IMR-90 (cell line): ENCODE measurements at regions not wholly inside any gene's neighbourhood (a gene's known extent, or its start where the extent isn't known, plus 50 kb on each side); places are given as distances from the start of the nearest gene placed in this dataset.

Experiments
- ATAC-seq: fragments of 200-7000 bp; cut with Tn5 transposase; 2 replicates; pipeline ENCODE4 v1.9.1; 2020; ENCODE audit warnings: low read depth, mild to moderate bottlenecking, moderate library complexity
- BruUV-seq: library from RNA; stranded (reverse); fragments of 400-500 nt; replicated peaks from 2 replicates; lab custom pipeline; 2021; lab: Mats Ljungman, UMichigan
- CTCF ChIA-PET: fragments of 300-600 bp; formaldehyde crosslinking; extraction: SDS; loops from one replicate; lab custom pipeline; 2021; ENCODE audit warnings: antibody characterized with exemption; lab: Yijun Ruan, JAX
- POLR2A ChIA-PET: fragments of 300-600 bp; sonication (Branson Sonifier 250); formaldehyde crosslinking; loops from one replicate; lab custom pipeline; 2022; ENCODE audit warnings: antibody characterized with exemption; ENCODE audit not compliant: unreplicated experiment; lab: Charles Lee
- DNase-seq: peaks from one replicate; pipeline ENCODE4 v3.0.0; 2013
- H2AFZ ChIP-seq: replicated peaks from 2 replicates; pipeline ENCODE3; 2013; ENCODE audit warnings: low read length, mild to moderate bottlenecking; ENCODE audit not compliant: poor library complexity
- H2AK5ac ChIP-seq: 2 replicates; pipeline ENCODE4 v1.6.1; 2013; ENCODE audit warnings: low read depth, low read length, inconsistent platforms
- H2AK9ac ChIP-seq: replicated peaks from 2 replicates; pipeline ENCODE3; 2013; ENCODE audit warnings: mild to moderate bottlenecking, low read depth, low read length, moderate library complexity; ENCODE audit not compliant: poor library complexity
- H2BK120ac ChIP-seq: 2 replicates; pipeline ENCODE4 v1.6.1; 2013; ENCODE audit warnings: low read depth, low read length, inconsistent platforms
- H2BK15ac ChIP-seq: 3 replicates; pipeline ENCODE4 v1.6.1; 2013; ENCODE audit warnings: low read depth, low read length, inconsistent platforms
- H2BK20ac ChIP-seq: 2 replicates; pipeline ENCODE4 v1.6.1; 2013; ENCODE audit warnings: low read depth, mild to moderate bottlenecking, inconsistent platforms, low read length, moderate library complexity
- H2BK5ac ChIP-seq: 2 replicates; pipeline ENCODE4 v1.6.1; 2013; ENCODE audit warnings: mild to moderate bottlenecking, low read depth, low read length, inconsistent platforms; ENCODE audit not compliant: poor library complexity, severe bottlenecking
- H3K14ac ChIP-seq: replicated peaks from 2 replicates; pipeline ENCODE4 v1.6.1; 2013; ENCODE audit warnings: low read depth, low read length, inconsistent platforms
- H3K18ac ChIP-seq: 2 replicates; pipeline ENCODE4 v1.6.1; 2013; ENCODE audit warnings: low read depth, low read length, control low read depth
- H3K23ac ChIP-seq: 2 replicates; pipeline ENCODE4 v1.6.1; 2013; ENCODE audit warnings: low read depth, low read length, inconsistent platforms
- H3K27ac ChIP-seq: 2 replicates; pipeline ENCODE4 v1.5.1; 2013; ENCODE audit warnings: mild to moderate bottlenecking, control low read depth, low read length; ENCODE audit not compliant: insufficient read depth
- H3K27me3 ChIP-seq: 2 replicates; pipeline ENCODE4 v1.6.1; 2013; ENCODE audit warnings: low read length; ENCODE audit not compliant: control insufficient read depth, insufficient read depth
- H3K36me3 ChIP-seq: 2 replicates; pipeline ENCODE4 v1.6.1; 2013; ENCODE audit warnings: low read length, mixed read lengths; ENCODE audit not compliant: control insufficient read depth, insufficient read depth
- H3K4ac ChIP-seq: 2 replicates; pipeline ENCODE4 v1.6.1; 2013; ENCODE audit warnings: low read depth, low read length, inconsistent platforms
- H3K4me1 ChIP-seq: 2 replicates; pipeline ENCODE4 v1.6.1; 2013; ENCODE audit warnings: low read length, mixed read lengths; ENCODE audit not compliant: control insufficient read depth, insufficient read depth
- H3K4me2 ChIP-seq: 2 replicates; pipeline ENCODE4 v1.6.1; 2013; ENCODE audit warnings: low read depth, mild to moderate bottlenecking, control low read depth, low read length, moderate library complexity
- H3K4me3 ChIP-seq: 2 replicates; pipeline ENCODE4 v1.5.1; 2013; ENCODE audit warnings: low read depth, mild to moderate bottlenecking, control low read depth, low read length, moderate library complexity; ENCODE audit not compliant: insufficient read depth
- H3K56ac ChIP-seq: 2 replicates; pipeline ENCODE4 v1.6.1; 2013; ENCODE audit warnings: low read length, inconsistent platforms; ENCODE audit not compliant: insufficient read depth; ENCODE audit errors: extremely low read depth
- H3K79me1 ChIP-seq, 2 experiments: 2 replicates each; pipeline ENCODE4 v1.6.1; 2013; ENCODE audit warnings: low read length in 2 of 2, inconsistent platforms in 1 of 2, low read depth in 1 of 2
- H3K9ac ChIP-seq: 2 replicates; pipeline ENCODE4 v1.6.1; 2013; ENCODE audit warnings: low read depth, low read length, control low read depth
- H3K9me1 ChIP-seq: 2 replicates; pipeline ENCODE4 v1.6.1; 2013; ENCODE audit warnings: low read length, inconsistent platforms; ENCODE audit not compliant: insufficient read depth
- H3K9me3 ChIP-seq: 2 replicates; pipeline ENCODE4 v1.6.1; 2013; ENCODE audit warnings: low read length; ENCODE audit not compliant: control insufficient read depth, insufficient read depth
- H4K20me1 ChIP-seq: 2 replicates; pipeline ENCODE4 v1.6.1; 2013; ENCODE audit warnings: low read length, inconsistent platforms; ENCODE audit not compliant: insufficient read depth
- H4K5ac ChIP-seq: 2 replicates; pipeline ENCODE4 v1.6.1; 2013; ENCODE audit warnings: mild to moderate bottlenecking, low read depth, low read length, control low read depth
- H4K8ac ChIP-seq, 2 experiments: 2 replicates each; pipeline ENCODE4 v1.6.1; 2013; ENCODE audit warnings: low read depth in 2 of 2, low read length in 2 of 2, control low read depth in 1 of 2, inconsistent platforms in 1 of 2
- H4K91ac ChIP-seq: 2 replicates; pipeline ENCODE4 v1.6.1; 2013; ENCODE audit warnings: low read depth, low read length, inconsistent platforms; ENCODE audit not compliant: insufficient read depth
- CHD1 ChIP-seq: IDR thresholded peaks from 2 replicates; pipeline ENCODE4 v1.6.1; 2012; ENCODE audit warnings: low read depth, low read length, improper control_type of control experiment
- FOS ChIP-seq: fragments of 150-350 bp; IDR thresholded peaks from 2 replicates; pipeline ENCODE4 v1.6.1; 2016; ENCODE audit warnings: low read depth, low read length
- MAFK ChIP-seq: IDR thresholded peaks from 2 replicates; pipeline ENCODE4 v1.6.1; 2012; ENCODE audit warnings: low read depth, low read length, improper control_type of control experiment
- MAZ ChIP-seq: IDR thresholded peaks from 2 replicates; pipeline ENCODE4 v1.6.1; 2012; ENCODE audit warnings: low read depth, mild to moderate bottlenecking, low read length, improper control_type of control experiment, moderate library complexity, borderline replicate concordance
- MXI1 ChIP-seq: IDR thresholded peaks from 2 replicates; pipeline ENCODE4 v1.6.1; 2012; ENCODE audit warnings: low read depth, mild to moderate bottlenecking, low read length, moderate library complexity, borderline replicate concordance
- RAD21 ChIP-seq: IDR thresholded peaks from 2 replicates; pipeline ENCODE4 v1.6.1; 2012; ENCODE audit warnings: low read length, improper control_type of control experiment
- RCOR1 ChIP-seq: IDR thresholded peaks from 2 replicates; pipeline ENCODE4 v1.6.1; 2012; ENCODE audit warnings: mild to moderate bottlenecking, low read length, improper control_type of control experiment; ENCODE audit not compliant: insufficient replicate concordance
- SMC3 ChIP-seq: fragments of 150-350 bp; IDR thresholded peaks from 2 replicates; pipeline ENCODE4 v1.6.1; 2016; ENCODE audit warnings: low read depth, mild to moderate bottlenecking, antibody characterized with exemption, low read length, moderate library complexity
- USF2 ChIP-seq: fragments of 150-350 bp; IDR thresholded peaks from 2 replicates; pipeline ENCODE4 v1.6.1; 2017; ENCODE audit warnings: mild to moderate bottlenecking, antibody characterized with exemption, low read length, low read depth
- WGBS, 2 experiments: methylation state at CpG; one replicate each; pipeline versions ENCODE4 v1.1.5 to v1.1.7; 2013; ENCODE audit warnings: missing lambda C conversion rate in 2 of 2; ENCODE audit not compliant: insufficient read length in 1 of 2; ENCODE audit errors: extremely low coverage in 2 of 2; 5-methylcytosine and 5-hydroxymethylcytosine counted together
- dilution Hi-C: fragments of 300-500 bp; cut with HindIII; formaldehyde crosslinking; loops from one replicate; pipeline ENCODE4 v1.14.3; 2018; ENCODE audit warnings: low sequenced_read_pairs; ENCODE audit not compliant: unreplicated experiment
- in situ Hi-C: fragments of 300-500 bp; cut with MboI; formaldehyde crosslinking; loops from 3 replicates; pipeline ENCODE4 v1.14.3; 2019; ENCODE audit warnings: low sequenced_read_pairs, inconsistent platforms, mixed read lengths
- intact Hi-C: fragments of 100-400 bp; cut with micrococcal nuclease; formaldehyde crosslinking; loops from 2 replicates; pipeline ENCODE4 v1.10.0; 2022
- TF ChIP-seq, protein P1 (sequence below): conservative IDR thresholded peaks from 2 replicates; pipeline ENCODE4 v1.5.1; 2012; ENCODE audit warnings: mild to moderate bottlenecking, low read depth, low read length, improper control_type of control experiment
- TF ChIP-seq, protein P2 (sequence below): fragments of 150-350 bp; IDR thresholded peaks from 2 replicates; pipeline ENCODE4 v1.6.1; 2016; ENCODE audit warnings: low read depth, mild to moderate bottlenecking, low read length, moderate library complexity, borderline replicate concordance

GRCh38 chr5:6236858-6237481, 141.4 kb downstream of the MED10 start:
- Histone ChIP-seq H3K9ac (no peak overlapping the region), H3K9me1 (no peaks in the 10 kb centered on the region), H2BK15ac (no peak overlapping the region), H3K4me2 (no peak overlapping the region), H2AFZ (no peak overlapping the region), H4K8ac (no peak overlapping the region), H2AK5ac (no peak overlapping the region), H3K18ac (no peak overlapping the region), H3K4me1 (no peaks in the 10 kb centered on the region), H4K5ac (no peak overlapping the region), H3K27me3 (no peaks in the 10 kb centered on the region), H3K9me3 (peaks cover 13% of the 10 kb centered on the region), H3K27ac (no peak overlapping the region), H3K14ac (no peak overlapping the region), H3K79me1 (no peaks in the 10 kb centered on the region), H3K4ac (no peak overlapping the region), H3K56ac (no peak overlapping the region), H4K91ac (no peak overlapping the region), H3K23ac (no peak overlapping the region), H4K20me1 (no peaks in the 10 kb centered on the region), H3K4me3 (no peak overlapping the region), H3K36me3 (no peaks in the 10 kb centered on the region), H2BK120ac (no peak overlapping the region), H2AK9ac (no peak overlapping the region), H2BK20ac (no peak overlapping the region), H2BK5ac (no peak overlapping the region)
- ATAC-seq (no peak), DNase-seq (no peak)
- dilution Hi-C loops (no loop called here), intact Hi-C loops (no loop called here), in situ Hi-C loops (no loop called here)
- no peak for TF ChIP-seq CHD1
- no peak for TF ChIP-seq MAZ
- no peak for TF ChIP-seq FOS
- TF ChIP-seq, protein P1, sequence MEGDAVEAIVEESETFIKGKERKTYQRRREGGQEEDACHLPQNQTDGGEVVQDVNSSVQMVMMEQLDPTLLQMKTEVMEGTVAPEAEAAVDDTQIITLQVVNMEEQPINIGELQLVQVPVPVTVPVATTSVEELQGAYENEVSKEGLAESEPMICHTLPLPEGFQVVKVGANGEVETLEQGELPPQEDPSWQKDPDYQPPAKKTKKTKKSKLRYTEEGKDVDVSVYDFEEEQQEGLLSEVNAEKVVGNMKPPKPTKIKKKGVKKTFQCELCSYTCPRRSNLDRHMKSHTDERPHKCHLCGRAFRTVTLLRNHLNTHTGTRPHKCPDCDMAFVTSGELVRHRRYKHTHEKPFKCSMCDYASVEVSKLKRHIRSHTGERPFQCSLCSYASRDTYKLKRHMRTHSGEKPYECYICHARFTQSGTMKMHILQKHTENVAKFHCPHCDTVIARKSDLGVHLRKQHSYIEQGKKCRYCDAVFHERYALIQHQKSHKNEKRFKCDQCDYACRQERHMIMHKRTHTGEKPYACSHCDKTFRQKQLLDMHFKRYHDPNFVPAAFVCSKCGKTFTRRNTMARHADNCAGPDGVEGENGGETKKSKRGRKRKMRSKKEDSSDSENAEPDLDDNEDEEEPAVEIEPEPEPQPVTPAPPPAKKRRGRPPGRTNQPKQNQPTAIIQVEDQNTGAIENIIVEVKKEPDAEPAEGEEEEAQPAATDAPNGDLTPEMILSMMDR, result no peak
- TF ChIP-seq, protein P2, sequence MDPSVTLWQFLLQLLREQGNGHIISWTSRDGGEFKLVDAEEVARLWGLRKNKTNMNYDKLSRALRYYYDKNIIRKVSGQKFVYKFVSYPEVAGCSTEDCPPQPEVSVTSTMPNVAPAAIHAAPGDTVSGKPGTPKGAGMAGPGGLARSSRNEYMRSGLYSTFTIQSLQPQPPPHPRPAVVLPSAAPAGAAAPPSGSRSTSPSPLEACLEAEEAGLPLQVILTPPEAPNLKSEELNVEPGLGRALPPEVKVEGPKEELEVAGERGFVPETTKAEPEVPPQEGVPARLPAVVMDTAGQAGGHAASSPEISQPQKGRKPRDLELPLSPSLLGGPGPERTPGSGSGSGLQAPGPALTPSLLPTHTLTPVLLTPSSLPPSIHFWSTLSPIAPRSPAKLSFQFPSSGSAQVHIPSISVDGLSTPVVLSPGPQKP, result no peak
- no peak for TF ChIP-seq MAFK
- TF ChIP-seq MXI1, result no peak
- TF ChIP-seq RCOR1, result no peak
- TF ChIP-seq SMC3, result no peak
- no peak for TF ChIP-seq USF2
- no peak for TF ChIP-seq RAD21
- no TSS peak for BruUV-seq
- ChIA-PET CTCF (no interaction called here), POLR2A (no interaction called here)
- 50% methylated on average over 2 of the region's 8 CpGs; no CpG with 5 or more reads in 1 of the 2 experiments for WGBS, 2 experiments
